GM19395 (cell line): ENCODE measurements at regions not wholly inside any gene's neighbourhood (a gene's known extent, or its start where the extent isn't known, plus 50 kb on each side); places are given as distances from the start of the nearest gene placed in this dataset.
"Not testable (repeated sequence)": the region's sequence is repeated elsewhere in the genome, so short reads cannot be mapped to it uniquely, and the experiment has no call there.

Experiments
- ATAC-seq: cut with Tn5 transposase; IDR thresholded peaks from one replicate; pipeline ENCODE4 v1.9.1; 2021; ENCODE audit warnings: mild to moderate bottlenecking, moderate library complexity; ENCODE audit not compliant: unreplicated experiment

DNA sequence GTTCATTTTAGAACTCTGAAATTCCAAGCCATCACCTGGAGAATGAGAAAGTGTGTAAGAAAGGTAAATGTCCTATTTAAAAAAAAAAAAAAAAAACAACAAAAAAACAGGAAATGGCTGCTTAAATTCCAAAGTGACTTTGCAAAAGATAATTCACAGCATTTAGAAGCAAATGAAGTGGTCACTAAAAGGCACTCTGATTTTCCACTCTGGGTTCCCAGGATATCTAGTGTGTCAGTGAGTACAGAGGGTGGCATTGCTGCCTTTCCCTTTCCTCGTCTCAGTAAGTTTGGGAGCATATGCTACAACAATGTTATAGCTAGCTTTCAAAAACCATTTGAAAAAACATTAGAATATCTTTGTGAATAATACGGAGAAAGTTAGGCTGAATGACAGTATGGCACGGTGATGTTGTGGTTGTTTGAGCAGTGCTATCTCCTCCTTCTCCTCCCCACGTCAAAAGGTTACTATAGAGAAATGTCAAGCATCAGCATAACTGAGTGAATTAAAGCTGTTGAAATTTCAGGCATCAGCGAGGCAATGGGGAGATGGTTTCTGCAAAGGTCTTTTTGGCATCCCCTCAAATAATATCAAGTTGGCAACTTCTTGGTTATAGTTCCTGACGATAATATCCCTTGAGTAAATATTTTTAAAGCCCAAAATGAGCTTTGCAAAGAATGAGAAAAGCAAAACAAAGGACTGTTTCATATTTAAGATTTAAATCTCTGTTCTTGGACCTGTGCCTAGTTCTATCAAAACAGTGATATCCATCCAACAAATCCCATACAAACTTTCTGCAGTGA lies 164.5 kb upstream of the E2F7 start:
- ATAC-seq: no peak

DNA sequence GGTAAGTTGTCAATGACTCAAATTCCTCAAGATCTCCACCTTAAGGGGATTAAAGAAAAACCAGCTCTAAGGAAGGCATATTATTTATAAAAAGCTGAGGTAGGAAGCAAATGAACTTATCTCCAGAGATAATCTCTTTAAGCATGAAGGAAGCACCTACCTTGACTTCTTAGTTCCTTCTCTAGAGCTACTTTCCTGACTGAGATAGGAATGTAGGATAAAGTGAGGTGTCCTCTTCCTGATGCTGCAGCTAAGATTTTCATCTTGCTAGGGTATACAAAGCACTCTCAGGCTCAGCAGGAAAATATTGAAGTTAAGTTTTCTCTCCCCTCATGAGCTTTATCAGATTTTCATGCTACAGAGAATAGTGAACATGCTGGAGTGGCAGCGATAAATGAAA lies 163.0 kb upstream of the E2F7 start:
- ATAC-seq: no peak

GRCh38 chr12:77226368-77226767 lies 161.0 kb upstream of the E2F7 start:
- no peak for ATAC-seq

GRCh38 chr12:77225373-77225772 lies 160.0 kb upstream of the E2F7 start:
- no peak for ATAC-seq

GRCh38 chr12:77224346-77224745 lies 159.0 kb upstream of the E2F7 start:
- no peak for ATAC-seq

DNA sequence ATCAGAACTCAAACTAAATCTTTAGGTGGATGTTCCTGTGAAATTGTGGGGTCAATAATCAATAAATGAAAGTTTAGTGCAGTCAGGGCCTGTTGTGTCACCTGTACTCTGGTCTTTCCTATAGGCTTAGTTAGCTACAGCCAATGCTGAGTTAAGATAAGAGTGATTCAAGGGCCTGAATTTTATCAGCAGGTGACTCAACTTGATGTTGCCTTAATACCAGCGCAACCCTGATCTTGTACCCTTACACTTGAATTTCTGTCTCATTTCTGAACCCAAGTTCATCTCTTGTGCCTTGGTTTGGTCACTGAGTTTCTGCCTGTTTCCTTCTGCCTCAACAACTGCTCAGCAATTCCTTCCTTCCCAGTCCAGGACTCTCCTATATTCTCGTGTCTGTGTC lies 157.0 kb upstream of the E2F7 start:
- no peak for ATAC-seq

- ATAC-seq: no peak
These were observed 155.2 kb upstream of the E2F7 start for GRCh38 chr12:77220586-77220985.

DNA sequence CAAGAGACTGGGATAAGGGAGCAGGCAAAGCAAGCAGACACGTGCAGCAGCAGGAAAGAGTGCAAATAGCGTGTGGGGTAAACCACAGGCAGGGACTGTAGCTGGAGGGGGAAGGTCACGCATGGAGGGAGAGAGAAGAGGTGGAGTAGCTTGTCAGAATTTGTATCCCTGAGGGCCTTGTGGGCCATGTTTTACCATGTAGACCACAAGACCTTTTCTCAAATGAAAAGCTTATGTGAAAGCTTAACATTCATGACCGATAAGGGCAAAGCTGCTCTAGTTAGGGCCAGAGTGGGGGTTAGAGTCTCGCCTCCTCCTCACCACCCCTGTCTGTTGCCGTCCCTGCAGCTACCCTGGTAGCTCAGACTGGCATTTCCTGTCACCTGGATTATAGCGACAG lies 152.9 kb upstream of the E2F7 start:
- ATAC-seq: no peak

DNA sequence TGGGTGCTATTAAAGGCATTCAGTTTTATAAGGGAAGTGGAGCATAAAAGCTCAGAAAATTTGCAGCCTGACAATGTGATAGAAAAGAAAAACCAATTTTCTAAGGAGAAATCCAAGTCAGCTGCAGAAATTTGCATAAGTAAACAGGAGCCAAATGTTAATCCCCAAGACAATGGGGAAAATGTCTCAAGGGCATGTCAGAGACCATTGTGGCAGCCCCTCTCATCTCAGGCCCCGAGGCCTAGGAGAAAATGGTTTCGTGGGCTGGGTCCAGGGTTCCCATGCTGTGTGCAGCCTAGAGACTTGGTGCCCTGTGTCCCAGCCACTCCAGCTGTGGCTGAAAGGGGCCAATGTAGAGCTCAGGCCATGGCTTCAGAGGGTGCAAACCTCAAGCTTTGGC lies 150.8 kb upstream of the E2F7 start:
- not testable (repeated sequence) for ATAC-seq

DNA sequence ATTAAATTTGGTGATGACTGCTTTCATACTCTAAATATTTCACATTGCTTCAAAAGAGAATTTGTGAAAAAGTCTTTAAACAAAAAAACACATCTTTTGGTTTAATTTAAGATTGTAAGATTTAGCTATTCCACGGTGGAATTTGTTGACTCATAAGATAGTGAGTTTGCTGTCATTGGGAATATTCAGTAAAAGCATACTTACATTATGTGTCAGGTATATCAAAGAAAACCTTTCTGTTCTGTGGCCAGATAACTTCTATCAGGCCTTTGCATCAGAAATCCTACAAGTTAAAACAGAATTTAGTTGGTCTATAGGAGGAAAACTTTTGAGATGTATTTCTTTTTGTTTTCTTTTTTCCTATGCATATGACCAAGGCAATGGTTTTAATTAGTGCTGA lies 148.8 kb upstream of the E2F7 start:
- no peak for ATAC-seq

DNA sequence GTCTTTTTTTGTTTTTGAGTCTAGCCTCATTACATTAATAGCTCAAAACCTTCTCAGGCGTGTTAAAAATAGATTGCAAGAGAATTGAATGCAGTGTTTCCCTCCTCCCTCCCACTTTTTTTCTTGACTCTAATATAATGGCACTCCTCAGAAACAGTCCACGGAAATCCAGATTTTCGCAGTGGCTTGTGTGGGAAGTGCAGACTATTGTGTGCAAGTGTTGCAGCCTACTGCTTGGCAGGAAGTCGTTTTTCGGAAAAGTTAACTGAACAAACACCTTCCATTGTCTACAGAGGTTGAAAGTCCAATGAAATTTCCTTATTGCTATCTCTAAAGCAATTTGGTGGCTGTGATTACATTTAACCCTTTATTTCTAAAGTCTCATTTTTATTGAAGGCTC lies 147.9 kb upstream of the E2F7 start:
- no peak for ATAC-seq

- ATAC-seq: no peak
These were observed 145.4 kb upstream of the E2F7 start for GRCh38 chr12:77210724-77211123.

- ATAC-seq: no peak
These were observed 138.7 kb upstream of the E2F7 start for GRCh38 chr12:77204083-77204482.

DNA sequence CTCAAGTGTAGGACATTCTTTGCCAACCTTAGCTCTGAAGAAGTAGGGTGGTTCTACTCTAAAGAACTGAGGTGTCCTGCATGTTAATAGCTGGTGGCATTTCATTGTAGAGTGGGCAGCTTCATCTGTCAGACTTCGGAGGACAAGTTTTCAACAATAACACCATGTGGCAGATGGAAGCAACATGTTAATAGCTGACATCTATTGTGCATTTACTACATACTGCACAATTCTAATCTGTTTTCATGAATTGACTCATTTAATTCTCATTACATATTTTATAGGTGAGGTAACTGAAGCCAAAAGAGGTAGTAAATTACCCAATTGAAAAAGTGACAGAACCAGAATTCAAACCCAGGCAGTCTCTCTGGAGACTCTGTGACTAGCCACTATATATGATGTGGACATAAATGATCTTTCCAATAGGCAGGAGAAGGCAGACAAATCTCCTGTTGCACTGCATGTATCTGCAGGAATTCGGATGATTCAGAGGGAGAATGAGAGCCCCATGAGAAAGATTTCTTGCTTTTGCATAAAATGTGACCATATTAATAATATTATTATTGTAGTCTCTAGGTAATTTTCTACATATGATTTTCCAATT lies 137.2 kb upstream of the E2F7 start:
- ATAC-seq: no peak

- ATAC-seq: no peak
These were observed 124.6 kb upstream of the E2F7 start for GRCh38 chr12:77189901-77190416.

- no peak for ATAC-seq
These were observed 124.1 kb upstream of the E2F7 start for GRCh38 chr12:77189458-77189857.

DNA sequence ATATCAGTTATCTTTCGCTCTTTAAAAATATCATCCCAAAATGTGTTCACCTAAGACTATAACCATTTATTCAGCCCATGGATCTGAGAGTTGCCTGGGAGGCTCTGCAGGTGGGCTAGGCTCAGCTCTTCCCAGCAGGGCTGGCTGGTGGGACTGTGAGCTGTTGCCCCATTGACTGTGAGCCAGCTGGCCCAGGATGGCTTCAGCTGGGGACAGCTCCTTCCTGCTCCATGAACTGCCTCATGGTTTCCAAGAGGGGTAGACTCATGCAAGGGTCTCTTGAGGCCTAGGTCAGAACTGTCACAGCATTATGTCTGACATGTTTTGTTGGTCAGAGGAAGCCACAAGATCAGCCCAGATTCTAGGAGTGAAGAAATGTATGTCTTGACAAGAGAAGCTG lies 114.1 kb upstream of the E2F7 start:
- no peak for ATAC-seq

- ATAC-seq: no peak
These were observed 102.4 kb upstream of the E2F7 start for GRCh38 chr12:77167801-77168200.

GRCh38 chr12:77166696-77167095 lies 101.3 kb upstream of the E2F7 start:
- ATAC-seq: no peak

DNA sequence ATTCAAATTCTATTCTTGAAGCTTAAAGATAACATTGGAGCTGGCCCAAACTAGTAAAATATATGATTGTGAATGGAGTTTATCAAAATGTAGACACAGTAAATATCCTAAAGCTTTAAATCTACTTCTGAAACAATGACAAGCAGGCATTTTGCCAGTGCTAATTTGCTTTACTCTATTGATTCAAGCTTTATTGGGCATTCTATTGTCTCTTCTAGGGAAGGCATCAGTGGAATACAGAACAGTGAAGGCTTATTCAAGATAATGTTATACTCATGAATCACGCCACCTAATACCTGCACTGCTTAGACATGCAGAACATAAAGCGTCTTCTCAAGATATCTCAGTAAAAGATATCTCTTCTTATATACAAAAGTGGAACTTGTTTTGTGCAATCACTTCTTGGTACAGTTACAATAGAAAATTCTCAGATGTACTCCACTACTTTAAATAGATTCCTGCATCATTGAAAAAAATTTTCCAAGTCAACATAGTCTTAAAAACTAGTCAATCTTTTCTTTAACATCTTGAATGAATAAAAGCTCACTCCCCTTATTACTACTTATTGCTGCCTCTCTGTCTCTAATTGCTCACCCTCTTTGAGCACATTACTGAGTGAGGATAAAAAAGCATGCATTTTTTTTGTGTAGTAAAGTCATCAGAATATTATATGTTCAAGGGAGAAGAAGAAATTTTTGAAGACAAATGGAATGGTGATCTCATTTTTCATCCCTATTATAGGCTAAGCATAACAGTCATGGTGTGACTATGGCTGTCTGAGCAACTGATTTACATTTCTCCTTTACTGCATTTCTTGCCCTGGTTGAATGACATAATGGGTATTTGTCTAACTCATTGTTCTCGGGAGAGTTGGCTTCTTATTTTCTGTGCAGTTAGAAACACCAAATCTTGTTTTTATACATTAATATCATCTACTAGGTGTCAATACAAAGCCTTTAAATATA lies 98.0 kb upstream of the E2F7 start:
- no peak for ATAC-seq

DNA sequence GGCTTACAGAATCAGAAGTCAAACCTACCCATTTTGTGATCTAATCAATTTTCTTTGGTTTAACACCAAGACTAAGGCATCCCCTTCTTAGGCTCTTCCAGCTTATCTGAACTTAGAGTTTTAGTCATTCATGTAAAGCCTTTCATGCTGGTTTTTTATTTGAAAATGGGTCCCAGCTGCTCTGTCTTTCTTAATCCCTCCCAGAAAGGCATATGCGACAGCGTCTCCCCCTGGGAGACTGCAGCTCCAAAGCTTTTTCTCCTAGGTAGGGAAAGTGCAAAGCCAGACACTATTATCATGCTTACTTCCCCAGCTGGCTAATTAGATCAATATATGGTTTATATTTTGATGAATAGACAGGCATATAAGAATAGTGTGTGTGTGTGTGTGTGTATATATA lies 96.6 kb upstream of the E2F7 start:
- ATAC-seq: no peak
